ENCODE measurements at regions not wholly inside any gene's neighbourhood (a gene's known extent, or its start where the extent isn't known, plus 50 kb on each side); places are given as distances from the start of the nearest gene placed in this dataset.

DNA sequence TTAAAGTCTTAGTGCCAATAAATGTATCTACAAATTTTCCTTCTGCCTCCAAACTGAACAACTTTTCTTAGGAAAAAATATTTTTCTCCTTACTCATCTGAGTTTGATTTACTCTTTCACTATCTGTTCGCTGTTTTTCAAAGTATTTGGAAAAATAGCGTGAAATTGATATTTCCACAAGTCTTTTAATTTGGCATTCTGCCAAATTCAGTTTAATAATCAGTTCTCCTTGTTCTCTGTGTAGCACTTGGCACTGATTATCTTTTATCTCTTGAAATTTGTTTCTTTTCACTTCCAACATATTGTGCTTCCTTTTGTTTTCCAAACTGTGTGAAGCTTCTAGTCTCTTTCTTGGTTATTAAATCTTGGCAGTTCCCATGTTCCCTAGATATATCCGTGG, 559.8 kb downstream of the RPL10L start:
- Histone ChIP-seq H3K9me2 (ENCODE audit: insufficient read depth) (0 out of 2 replicates have a peak, but pooled peaks cover 4% of the 10 kb centered on the region), H3K4me3 (no peak overlapping the region), H3K4me1 (ENCODE audit: insufficient read depth) (no peaks in the 10 kb centered on the region), H2AFZ (no peak overlapping the region), H3K27ac (ENCODE audit: low read depth) (no peak overlapping the region), H3F3A (replicated peaks; ENCODE audit: low read depth) (no peaks in the 10 kb centered on the region), H3K79me2 (replicated peaks; ENCODE audit: insufficient read depth) (no peaks in the 10 kb centered on the region), H4K20me1 (replicated peaks; ENCODE audit: insufficient read depth) (no peaks in the 10 kb centered on the region), H3K27me3 (ENCODE audit: insufficient read depth) (no peaks in the 10 kb centered on the region), H3K36me3 (ENCODE audit: insufficient read depth) (no peaks in the 10 kb centered on the region), H3K4me2 (no peak overlapping the region)
- Mint-ChIP-seq H3K4me3 (no peak overlapping the region), H3K4me1 (no peaks in the 10 kb centered on the region; the same call in 1 of the 3 replicates), H3K27me3 (ENCODE audit: insufficient read depth, low read depth, poor library complexity) (no peaks in the 10 kb centered on the region), H3K9me3 (peaks cover 10% of the 10 kb centered on the region; the same call in 2 of the 3 replicates), H3K36me3 (ENCODE audit: low read depth) (no peaks in the 10 kb centered on the region; the same call in 2 of the 3 replicates), H3K27ac (no peak overlapping the region)
- DNase-seq (ENCODE audit: low spot score) = no peak
- TF ChIP-seq, protein P1, sequence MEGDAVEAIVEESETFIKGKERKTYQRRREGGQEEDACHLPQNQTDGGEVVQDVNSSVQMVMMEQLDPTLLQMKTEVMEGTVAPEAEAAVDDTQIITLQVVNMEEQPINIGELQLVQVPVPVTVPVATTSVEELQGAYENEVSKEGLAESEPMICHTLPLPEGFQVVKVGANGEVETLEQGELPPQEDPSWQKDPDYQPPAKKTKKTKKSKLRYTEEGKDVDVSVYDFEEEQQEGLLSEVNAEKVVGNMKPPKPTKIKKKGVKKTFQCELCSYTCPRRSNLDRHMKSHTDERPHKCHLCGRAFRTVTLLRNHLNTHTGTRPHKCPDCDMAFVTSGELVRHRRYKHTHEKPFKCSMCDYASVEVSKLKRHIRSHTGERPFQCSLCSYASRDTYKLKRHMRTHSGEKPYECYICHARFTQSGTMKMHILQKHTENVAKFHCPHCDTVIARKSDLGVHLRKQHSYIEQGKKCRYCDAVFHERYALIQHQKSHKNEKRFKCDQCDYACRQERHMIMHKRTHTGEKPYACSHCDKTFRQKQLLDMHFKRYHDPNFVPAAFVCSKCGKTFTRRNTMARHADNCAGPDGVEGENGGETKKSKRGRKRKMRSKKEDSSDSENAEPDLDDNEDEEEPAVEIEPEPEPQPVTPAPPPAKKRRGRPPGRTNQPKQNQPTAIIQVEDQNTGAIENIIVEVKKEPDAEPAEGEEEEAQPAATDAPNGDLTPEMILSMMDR (conservative IDR thresholded peaks at IDR 0.05; ENCODE audit: low read depth in 2 of 2) = no peak
- no peak for TF ChIP-seq STAT1 (IDR thresholded peaks at IDR 0.05; ENCODE audit: unreplicated experiment)
- TF ChIP-seq NANOG (IDR thresholded peaks at IDR 0.05; ENCODE audit: borderline replicate concordance) = no peak
- no peak for TF ChIP-seq JUNB (IDR thresholded peaks at IDR 0.05; ENCODE audit: unreplicated experiment)
- TF ChIP-seq ZNF114 (CRISPR knock-in tag; IDR thresholded peaks at IDR 0.05) = no peak
- TF ChIP-seq, protein P2, sequence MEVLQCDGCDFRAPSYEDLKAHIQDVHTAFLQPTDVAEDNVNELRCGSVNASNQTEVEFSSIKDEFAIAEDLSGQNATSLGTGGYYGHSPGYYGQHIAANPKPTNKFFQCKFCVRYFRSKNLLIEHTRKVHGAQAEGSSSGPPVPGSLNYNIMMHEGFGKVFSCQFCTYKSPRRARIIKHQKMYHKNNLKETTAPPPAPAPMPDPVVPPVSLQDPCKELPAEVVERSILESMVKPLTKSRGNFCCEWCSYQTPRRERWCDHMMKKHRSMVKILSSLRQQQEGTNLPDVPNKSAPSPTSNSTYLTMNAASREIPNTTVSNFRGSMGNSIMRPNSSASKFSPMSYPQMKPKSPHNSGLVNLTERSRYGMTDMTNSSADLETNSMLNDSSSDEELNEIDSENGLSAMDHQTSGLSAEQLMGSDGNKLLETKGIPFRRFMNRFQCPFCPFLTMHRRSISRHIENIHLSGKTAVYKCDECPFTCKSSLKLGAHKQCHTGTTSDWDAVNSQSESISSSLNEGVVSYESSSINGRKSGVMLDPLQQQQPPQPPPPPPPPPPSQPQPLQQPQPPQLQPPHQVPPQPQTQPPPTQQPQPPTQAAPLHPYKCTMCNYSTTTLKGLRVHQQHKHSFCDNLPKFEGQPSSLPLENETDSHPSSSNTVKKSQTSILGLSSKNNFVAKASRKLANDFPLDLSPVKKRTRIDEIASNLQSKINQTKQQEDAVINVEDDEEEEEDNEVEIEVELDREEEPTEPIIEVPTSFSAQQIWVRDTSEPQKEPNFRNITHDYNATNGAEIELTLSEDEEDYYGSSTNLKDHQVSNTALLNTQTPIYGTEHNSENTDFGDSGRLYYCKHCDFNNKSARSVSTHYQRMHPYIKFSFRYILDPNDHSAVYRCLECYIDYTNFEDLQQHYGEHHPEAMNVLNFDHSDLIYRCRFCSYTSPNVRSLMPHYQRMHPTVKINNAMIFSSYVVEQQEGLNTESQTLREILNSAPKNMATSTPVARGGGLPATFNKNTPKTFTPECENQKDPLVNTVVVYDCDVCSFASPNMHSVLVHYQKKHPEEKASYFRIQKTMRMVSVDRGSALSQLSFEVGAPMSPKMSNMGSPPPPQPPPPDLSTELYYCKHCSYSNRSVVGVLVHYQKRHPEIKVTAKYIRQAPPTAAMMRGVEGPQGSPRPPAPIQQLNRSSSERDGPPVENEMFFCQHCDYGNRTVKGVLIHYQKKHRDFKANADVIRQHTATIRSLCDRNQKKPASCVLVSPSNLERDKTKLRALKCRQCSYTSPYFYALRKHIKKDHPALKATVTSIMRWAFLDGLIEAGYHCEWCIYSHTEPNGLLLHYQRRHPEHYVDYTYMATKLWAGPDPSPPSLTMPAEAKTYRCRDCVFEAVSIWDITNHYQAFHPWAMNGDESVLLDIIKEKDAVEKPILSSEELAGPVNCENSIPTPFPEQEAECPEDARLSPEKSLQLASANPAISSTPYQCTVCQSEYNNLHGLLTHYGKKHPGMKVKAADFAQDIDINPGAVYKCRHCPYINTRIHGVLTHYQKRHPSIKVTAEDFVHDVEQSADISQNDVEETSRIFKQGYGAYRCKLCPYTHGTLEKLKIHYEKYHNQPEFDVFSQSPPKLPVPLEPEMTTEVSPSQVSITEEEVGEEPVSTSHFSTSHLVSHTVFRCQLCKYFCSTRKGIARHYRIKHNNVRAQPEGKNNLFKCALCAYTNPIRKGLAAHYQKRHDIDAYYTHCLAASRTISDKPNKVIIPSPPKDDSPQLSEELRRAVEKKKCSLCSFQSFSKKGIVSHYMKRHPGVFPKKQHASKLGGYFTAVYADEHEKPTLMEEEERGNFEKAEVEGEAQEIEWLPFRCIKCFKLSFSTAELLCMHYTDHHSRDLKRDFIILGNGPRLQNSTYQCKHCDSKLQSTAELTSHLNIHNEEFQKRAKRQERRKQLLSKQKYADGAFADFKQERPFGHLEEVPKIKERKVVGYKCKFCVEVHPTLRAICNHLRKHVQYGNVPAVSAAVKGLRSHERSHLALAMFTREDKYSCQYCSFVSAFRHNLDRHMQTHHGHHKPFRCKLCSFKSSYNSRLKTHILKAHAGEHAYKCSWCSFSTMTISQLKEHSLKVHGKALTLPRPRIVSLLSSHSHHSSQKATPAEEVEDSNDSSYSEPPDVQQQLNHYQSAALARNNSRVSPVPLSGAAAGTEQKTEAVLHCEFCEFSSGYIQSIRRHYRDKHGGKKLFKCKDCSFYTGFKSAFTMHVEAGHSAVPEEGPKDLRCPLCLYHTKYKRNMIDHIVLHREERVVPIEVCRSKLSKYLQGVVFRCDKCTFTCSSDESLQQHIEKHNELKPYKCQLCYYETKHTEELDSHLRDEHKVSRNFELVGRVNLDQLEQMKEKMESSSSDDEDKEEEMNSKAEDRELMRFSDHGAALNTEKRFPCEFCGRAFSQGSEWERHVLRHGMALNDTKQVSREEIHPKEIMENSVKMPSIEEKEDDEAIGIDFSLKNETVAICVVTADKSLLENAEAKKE (CRISPR knock-in tag; IDR thresholded peaks at IDR 0.05) = no peak
- TF ChIP-seq EZH2phosphoT487 (IDR thresholded peaks at IDR 0.05; ENCODE audit: unreplicated experiment) = no peak
- TF ChIP-seq EZH2 (IDR thresholded peaks at IDR 0.05; ENCODE audit: low read depth, unreplicated experiment) = no peak
- ATAC-seq = no peak

Measured in GM23338 (cell line).